Lower leg skin (tissue), 3 donors: ENCODE measurements at regions not wholly inside any gene's neighbourhood (a gene's known extent, or its start where the extent isn't known, plus 50 kb on each side); places are given as distances from the start of the nearest gene placed in this dataset.

Experiments used
- CTCF ChIP-seq, 3 donors: fragments of 450-650 bp; IDR thresholded peaks; one replicate each; pipeline ENCODE4 v1.5.1; 2016; ENCODE audit warnings: antibody characterized with exemption in 3 of 3, mild to moderate bottlenecking in 3 of 3, moderate library complexity in 2 of 3
- POLR2A ChIP-seq, 2 donors: fragments of 450-650 bp; IDR thresholded peaks; one replicate each; pipeline ENCODE4 v1.6.1; 2016 to 2017; ENCODE audit warnings: antibody characterized with exemption in 2 of 2, mild to moderate bottlenecking in 1 of 2, moderate library complexity in 1 of 2

DNA sequence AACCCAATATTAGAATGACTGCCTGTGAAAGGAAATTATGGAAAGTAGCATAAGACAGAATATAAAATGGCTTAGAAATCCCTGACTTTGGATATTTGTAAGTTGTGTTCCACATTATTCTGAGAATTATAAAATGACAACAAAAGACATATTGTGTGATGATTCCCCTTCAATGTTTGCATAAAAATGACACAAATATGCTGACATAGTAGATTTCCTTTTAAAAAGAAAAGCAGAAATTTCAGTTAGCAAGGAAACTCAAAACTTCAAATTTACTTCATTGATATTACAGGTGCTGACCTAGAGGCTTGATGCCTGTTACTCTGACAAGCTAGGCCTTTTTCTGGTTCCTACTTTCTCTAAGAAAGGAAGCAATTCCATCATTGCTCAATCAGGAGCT is 816.9 kb upstream of the HS3ST5 start:
- TF ChIP-seq CTCF (IDR thresholded peaks at IDR 0.05), result no peak
- no peak for TF ChIP-seq POLR2A (IDR thresholded peaks at IDR 0.05)
